ENCODE measurements at regions not wholly inside any gene's neighbourhood (a gene's known extent, or its start where the extent isn't known, plus 50 kb on each side); places are given as distances from the start of the nearest gene placed in this dataset.
"Not testable (repeated sequence)": the region's sequence is repeated elsewhere in the genome, so short reads cannot be mapped to it uniquely, and the experiment has no call there.

- DNase-seq (ENCODE audit: low read depth), result no peak
Observed at GRCh38 chr6:119960036-119960435, 610.5 kb upstream of the MAN1A1 start.

GRCh38 chr6:119957195-119957594 lies 607.6 kb upstream of the MAN1A1 start:
- no peak for DNase-seq (ENCODE audit: low read depth)

GRCh38 chr6:119952696-119953095 lies 603.1 kb upstream of the MAN1A1 start:
- DNase-seq (ENCODE audit: low read depth), result no peak

GRCh38 chr6:119950681-119951080 lies 601.1 kb upstream of the MAN1A1 start:
- DNase-seq (ENCODE audit: low read depth), result no peak

GRCh38 chr6:119942078-119942752 lies 592.7 kb upstream of the MAN1A1 start:
- DNase-seq (ENCODE audit: low read depth), result no peak

- no peak for DNase-seq (ENCODE audit: low read depth)
Observed at GRCh38 chr6:119938752-119939151, 589.2 kb upstream of the MAN1A1 start.

- no peak for DNase-seq (ENCODE audit: low read depth)
Observed at GRCh38 chr6:119934816-119935215, 585.3 kb upstream of the MAN1A1 start.

GRCh38 chr6:119929121-119929520 lies 579.6 kb upstream of the MAN1A1 start:
- DNase-seq (ENCODE audit: low read depth), result no peak

- not testable (repeated sequence) for DNase-seq (ENCODE audit: low read depth)
Observed at GRCh38 chr6:119924888-119925287, 575.3 kb upstream of the MAN1A1 start.

- no peak for DNase-seq (ENCODE audit: low read depth)
Observed at GRCh38 chr6:119922814-119923213, 573.3 kb upstream of the MAN1A1 start.

- DNase-seq (ENCODE audit: low read depth), result no peak
Observed at GRCh38 chr6:119921491-119922010, 572.0 kb upstream of the MAN1A1 start.

- no peak for DNase-seq (ENCODE audit: low read depth)
Observed at GRCh38 chr6:119917186-119917585, 567.6 kb upstream of the MAN1A1 start.

GRCh38 chr6:119915971-119916370 lies 566.4 kb upstream of the MAN1A1 start:
- DNase-seq (ENCODE audit: low read depth), result no peak

GRCh38 chr6:119908157-119908556 lies 558.6 kb upstream of the MAN1A1 start:
- DNase-seq (ENCODE audit: low read depth), result no peak

- no peak for DNase-seq (ENCODE audit: low read depth)
Observed at GRCh38 chr6:119902681-119903080, 553.1 kb upstream of the MAN1A1 start.

- DNase-seq (ENCODE audit: low read depth), result no peak
Observed at GRCh38 chr6:119896806-119897205, 547.2 kb upstream of the MAN1A1 start.

GRCh38 chr6:119895626-119896025 lies 546.1 kb upstream of the MAN1A1 start:
- DNase-seq (ENCODE audit: low read depth), result no peak

GRCh38 chr6:119894811-119895210 lies 545.2 kb upstream of the MAN1A1 start:
- no peak for DNase-seq (ENCODE audit: low read depth)

GRCh38 chr6:119891644-119892043 lies 542.1 kb upstream of the MAN1A1 start:
- DNase-seq (ENCODE audit: low read depth), result no peak

GRCh38 chr6:119891206-119891605 lies 541.6 kb upstream of the MAN1A1 start:
- no peak for DNase-seq (ENCODE audit: low read depth)

GRCh38 chr6:119890470-119890869 lies 540.9 kb upstream of the MAN1A1 start:
- no peak for DNase-seq (ENCODE audit: low read depth)

- no peak for DNase-seq (ENCODE audit: low read depth)
Observed at GRCh38 chr6:119887666-119888065, 538.1 kb upstream of the MAN1A1 start.

- DNase-seq (ENCODE audit: low read depth), result no peak
Observed at GRCh38 chr6:119881416-119881815, 531.9 kb upstream of the MAN1A1 start.

GRCh38 chr6:119880840-119881239 lies 531.3 kb upstream of the MAN1A1 start:
- DNase-seq (ENCODE audit: low read depth), result no peak

Data from non-pigmented ciliary epithelial cell (primary cell).